Gastroesophageal sphincter (tissue), 4 donors: ENCODE measurements at regions not wholly inside any gene's neighbourhood (a gene's known extent, or its start where the extent isn't known, plus 50 kb on each side); places are given as distances from the start of the nearest gene placed in this dataset.

Source experiments
- ATAC-seq: fragments of 150-250 bp; one replicate; pipeline ENCODE4 v1.9.1; 2016; ENCODE audit warnings: mild to moderate bottlenecking, moderate library complexity
- H3K27ac ChIP-seq, 4 donors: fragments of 200-600 bp; sonication (generic) in 3 of 4; 1 replicate in 3 of 4; 2 replicates in 1 of 4; pipeline ENCODE4 v1.5.1; 2016 to 2019
- H3K27me3 ChIP-seq: fragments of 200-600 bp; sonication (generic); one replicate; pipeline ENCODE4 v1.5.1; 2019
- H3K36me3 ChIP-seq, 2 donors: fragments of 200-600 bp; sonication (generic); one replicate each; pipeline ENCODE4 v1.5.1; 2019; ENCODE audit warnings: control low read depth in 1 of 2
- H3K4me1 ChIP-seq, 3 donors: fragments of 200-600 bp; sonication (generic); 1 replicate in 2 of 3; 2 replicates in 1 of 3; pipeline ENCODE4 v1.5.1; 2016 to 2019; ENCODE audit warnings: control low read depth in 2 of 3
- H3K4me3 ChIP-seq, 2 donors: fragments of 200-600 bp; sonication (generic); one replicate each; pipeline ENCODE4 v1.5.1; 2019; ENCODE audit warnings: mild to moderate bottlenecking in 1 of 2, moderate library complexity in 1 of 2
- H3K9me3 ChIP-seq, 3 donors: fragments of 200-600 bp; sonication (generic); one replicate each; pipeline ENCODE4 v1.5.1; 2017 to 2019; ENCODE audit warnings: control low read depth in 2 of 3
- CTCF ChIP-seq, 4 experiments: fragments of 200-600 bp in 2 of 4; fragments of 450-650 bp in 2 of 4; sonication (generic) in 1 of 4; IDR thresholded peaks; one replicate each; pipeline ENCODE4 v1.5.1; 2017 to 2019; ENCODE audit warnings: antibody characterized with exemption in 4 of 4, mild to moderate bottlenecking in 2 of 4, moderate library complexity in 2 of 4
- EP300 ChIP-seq: sonication (generic); formaldehyde crosslinking; IDR thresholded peaks from one replicate; pipeline ENCODE4 v1.6.1; 2017; ENCODE audit warnings: antibody characterized with exemption, mild to moderate bottlenecking
- POLR2A ChIP-seq, 2 donors: fragments of 450-650 bp; IDR thresholded peaks; one replicate each; pipeline ENCODE4 v1.6.1; 2017; ENCODE audit warnings: antibody characterized with exemption in 2 of 2, mild to moderate bottlenecking in 2 of 2, moderate library complexity in 1 of 2
- POLR2AphosphoS5 ChIP-seq: sonication (generic); formaldehyde crosslinking; IDR thresholded peaks from one replicate; pipeline ENCODE4 v1.6.1; 2017; ENCODE audit warnings: antibody characterized with exemption
- WGBS, 2 donors: methylation state at CpG; one replicate each; pipeline ENCODE4 v1.1.5; 2018; ENCODE audit warnings: low coverage in 1 of 2; 5-methylcytosine and 5-hydroxymethylcytosine counted together

GRCh38 chr5:82694711-82695285 is 382.4 kb downstream of the TMEM167A start:
- 88 to 94% methylated on average over 1 to 2 of the region's 2 CpGs for WGBS, 2 donors
- H3K36me3 ChIP-seq: no peaks in the 10 kb centered on the region

DNA sequence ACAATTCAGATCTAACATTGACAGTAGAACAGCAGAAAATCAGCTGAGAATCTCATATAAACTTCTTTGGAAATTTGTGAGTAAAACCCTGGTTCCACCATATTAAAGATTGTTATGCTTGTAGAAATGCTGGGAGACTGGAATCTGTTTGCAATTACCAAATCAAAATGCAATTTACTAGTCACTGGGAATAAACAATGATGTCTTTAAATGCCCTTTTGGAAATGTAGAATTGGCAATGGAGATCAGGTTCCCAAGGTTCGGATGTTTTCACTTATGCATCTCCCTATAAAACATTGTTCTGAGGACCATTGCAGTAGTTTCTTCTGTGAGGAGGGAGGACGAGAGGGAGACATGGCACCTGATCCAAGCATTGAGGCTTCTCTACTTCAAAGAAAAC is 384.4 kb downstream of the TMEM167A start:
- H3K4me1 ChIP-seq: no peaks in the 10 kb centered on the region
- H3K4me3 ChIP-seq: no peak overlapping the region
- no peak overlapping the region for H3K27ac ChIP-seq
- no peak for TF ChIP-seq POLR2AphosphoS5
- no peak for TF ChIP-seq CTCF (IDR thresholded peaks at IDR 0.05)
- TF ChIP-seq POLR2A (IDR thresholded peaks at IDR 0.05): no peak
- TF ChIP-seq EP300: no peak
- 52 to 67% methylated on average over 2 of the region's 2 CpGs for WGBS, 2 donors
- ATAC-seq: no peak
- no peaks in the 10 kb centered on the region for H3K9me3 ChIP-seq
- H3K27me3 ChIP-seq: no peaks in the 10 kb centered on the region
- no peaks in the 10 kb centered on the region for H3K36me3 ChIP-seq

More at GRCh38 chr5:82694711-82695285, 382.4 kb downstream of the TMEM167A start:
- no peak overlapping the region for H3K27ac ChIP-seq
- H3K4me3 ChIP-seq: no peak overlapping the region
- no peak for ATAC-seq
- H3K9me3 ChIP-seq: no peaks in the 10 kb centered on the region
- TF ChIP-seq CTCF (IDR thresholded peaks at IDR 0.05): no peak
- TF ChIP-seq POLR2AphosphoS5: no peak
- no peak for TF ChIP-seq POLR2A (IDR thresholded peaks at IDR 0.05)
- TF ChIP-seq EP300: no peak
- H3K27me3 ChIP-seq: no peaks in the 10 kb centered on the region
- H3K4me1 ChIP-seq: no peaks in the 10 kb centered on the region

GRCh38 chr5:82684659-82685058 is 392.5 kb downstream of the TMEM167A start:
- TF ChIP-seq POLR2A (IDR thresholded peaks at IDR 0.05): no peak
- Histone ChIP-seq H3K9me3 (no peaks in the 10 kb centered on the region), H3K27ac (no peak overlapping the region), H3K36me3 (no peaks in the 10 kb centered on the region), H3K4me1 (no peaks in the 10 kb centered on the region), H3K27me3 (no peaks in the 10 kb centered on the region), H3K4me3 (no peak overlapping the region)
- WGBS, 2 donors: 80 to 92% methylated on average over 2 of the region's 2 CpGs
- ATAC-seq: peak; percentile 53

- H3K27ac ChIP-seq: no peak overlapping the region
- ATAC-seq: no peak
- no peak overlapping the region for H3K4me3 ChIP-seq
- no peak for TF ChIP-seq CTCF (IDR thresholded peaks at IDR 0.05)
- no peak for TF ChIP-seq POLR2AphosphoS5
- TF ChIP-seq POLR2A (IDR thresholded peaks at IDR 0.05): no peak
- no peak for TF ChIP-seq EP300
- H3K9me3 ChIP-seq: no peaks in the 10 kb centered on the region
- no peaks in the 10 kb centered on the region for H3K4me1 ChIP-seq
- H3K27me3 ChIP-seq: no peaks in the 10 kb centered on the region
- 67 to 75% methylated on average over 2 of the region's 2 CpGs for WGBS, 2 donors
- no peaks in the 10 kb centered on the region for H3K36me3 ChIP-seq
Observed at GRCh38 chr5:82684165-82684564, 393.0 kb downstream of the TMEM167A start.

DNA sequence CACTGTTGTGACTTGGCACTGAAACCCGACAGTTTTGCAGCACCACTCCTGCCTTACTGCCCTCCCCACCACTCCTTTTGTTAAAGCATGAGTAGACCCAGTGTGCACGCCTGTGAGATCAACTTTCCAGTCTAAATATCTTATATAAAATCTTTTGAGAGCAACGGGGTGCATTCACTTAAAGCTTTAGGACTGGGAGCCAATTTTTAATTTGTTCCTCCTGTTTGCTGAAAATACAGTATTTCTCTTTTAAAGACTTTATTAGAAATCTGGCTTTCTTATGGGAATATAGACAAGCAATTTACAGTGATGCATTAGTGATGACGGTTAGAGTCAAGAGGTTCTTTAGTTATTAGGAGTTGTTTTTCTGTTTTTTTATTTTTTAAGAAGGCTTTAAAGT is 397.5 kb downstream of the TMEM167A start:
- ATAC-seq: no peak
- Histone ChIP-seq H3K4me3 (no peak overlapping the region), H3K27me3 (no peaks in the 10 kb centered on the region), H3K27ac (no peak overlapping the region), H3K36me3 (no peaks in the 10 kb centered on the region), H3K4me1 (no peaks in the 10 kb centered on the region), H3K9me3 (no peaks in the 10 kb centered on the region)
- TF ChIP-seq EP300 (no peak), CTCF (IDR thresholded peaks at IDR 0.05) (no peak), POLR2AphosphoS5 (no peak), POLR2A (IDR thresholded peaks at IDR 0.05) (no peak)
- 66 to 72% methylated on average over 4 of the region's 4 CpGs for WGBS, 2 donors
